Tibial nerve (tissue), 4 donors: ENCODE measurements at regions not wholly inside any gene's neighbourhood (a gene's known extent, or its start where the extent isn't known, plus 50 kb on each side); places are given as distances from the start of the nearest gene placed in this dataset.

Experiments
- DNase-seq, 2 donors: peaks; one replicate each; pipeline ENCODE4 v3.0.0-alpha.2; 2019; ENCODE audit warnings: low spot score in 2 of 2
- H3K27ac ChIP-seq, 4 donors: fragments of 200-600 bp; sonication (generic) in 3 of 4; one replicate each; pipeline ENCODE4 v1.5.1; 2017 to 2019; ENCODE audit warnings: mild to moderate bottlenecking in 1 of 4
- H3K27me3 ChIP-seq, 2 donors: fragments of 200-600 bp; sonication (generic) in 1 of 2; one replicate each; pipeline versions ENCODE4 v1.5.1 to v1.6.0; 2017 to 2019
- H3K36me3 ChIP-seq, 3 donors: fragments of 200-600 bp; sonication (generic); one replicate each; pipeline ENCODE4 v1.5.1; 2018 to 2019
- H3K4me1 ChIP-seq, 4 donors: fragments of 200-600 bp; sonication (generic) in 3 of 4; one replicate each; pipeline ENCODE4 v1.5.1; 2017 to 2019
- H3K4me3 ChIP-seq, 4 donors: fragments of 200-600 bp; sonication (generic) in 3 of 4; one replicate each; pipeline ENCODE4 v1.5.1; 2017 to 2019; ENCODE audit warnings: mild to moderate bottlenecking in 1 of 4, moderate library complexity in 1 of 4
- H3K9me3 ChIP-seq, 4 donors: fragments of 200-600 bp; sonication (generic) in 3 of 4; one replicate each; pipeline ENCODE4 v1.5.1; 2017 to 2019
- EP300 ChIP-seq, 2 donors: sonication (generic); formaldehyde crosslinking; IDR thresholded peaks; one replicate each; pipeline ENCODE4 v1.6.1; 2017; ENCODE audit warnings: antibody characterized with exemption in 2 of 2, mild to moderate bottlenecking in 1 of 2
- POLR2A ChIP-seq, 2 donors: fragments of 450-650 bp; IDR thresholded peaks; one replicate each; pipeline ENCODE4 v1.6.1; 2017; ENCODE audit warnings: antibody characterized with exemption in 2 of 2, mild to moderate bottlenecking in 2 of 2, moderate library complexity in 2 of 2
- WGBS, 2 donors: methylation state at CpG; one replicate each; pipeline ENCODE4 v1.1.5; 2018; 5-methylcytosine and 5-hydroxymethylcytosine counted together
- TF ChIP-seq, protein P1 (sequence below), 5 experiments: fragments of 200-600 bp in 3 of 5; fragments of 450-650 bp in 2 of 5; sonication (generic) in 3 of 5; IDR thresholded peaks; one replicate each; pipeline ENCODE4 v1.5.1; 2016 to 2019; ENCODE audit warnings: antibody characterized with exemption in 5 of 5, mild to moderate bottlenecking in 3 of 5, moderate library complexity in 2 of 5

DNA sequence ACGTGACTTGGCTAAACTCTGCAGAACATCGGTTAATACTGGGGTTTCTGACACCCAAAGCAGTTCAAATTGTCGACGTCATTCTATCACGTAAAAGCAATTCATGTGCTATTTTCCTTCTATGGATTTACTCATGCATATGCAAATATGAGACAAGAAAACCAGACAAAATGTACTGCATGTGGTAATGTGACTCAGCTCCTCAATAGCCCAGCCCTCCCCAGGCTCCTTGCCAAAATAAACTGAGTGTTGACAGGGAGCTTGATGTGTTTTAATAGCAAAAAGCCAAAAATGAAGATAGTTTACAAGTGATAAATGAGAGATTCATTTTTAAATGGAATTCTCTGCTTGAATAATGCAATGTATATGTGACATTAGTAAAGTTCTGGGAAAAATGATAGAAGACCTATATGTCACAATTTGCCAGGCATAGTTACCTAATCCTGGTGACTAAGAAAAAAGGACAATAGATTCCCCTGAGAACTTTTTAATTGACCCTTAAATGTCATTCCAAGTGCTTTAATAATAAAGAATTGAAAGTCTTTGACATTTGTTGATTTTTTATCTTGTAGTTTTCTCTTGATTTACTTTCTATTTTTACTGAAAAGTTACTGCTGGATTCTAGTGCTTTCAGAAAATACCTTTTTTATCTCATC is 1700.6 kb upstream of the TENM3 start:
- no peak for DNase-seq
- Histone ChIP-seq H3K27me3 (no peaks in the 10 kb centered on the region), H3K4me1 (no peaks in the 10 kb centered on the region), H3K9me3 (no peaks in the 10 kb centered on the region), H3K4me3 (no peak overlapping the region), H3K27ac (no peak overlapping the region), H3K36me3 (no peaks in the 10 kb centered on the region)
- 29 to 51% methylated on average over 5 of the region's 5 CpGs for WGBS, 2 donors
- TF ChIP-seq, protein P1, sequence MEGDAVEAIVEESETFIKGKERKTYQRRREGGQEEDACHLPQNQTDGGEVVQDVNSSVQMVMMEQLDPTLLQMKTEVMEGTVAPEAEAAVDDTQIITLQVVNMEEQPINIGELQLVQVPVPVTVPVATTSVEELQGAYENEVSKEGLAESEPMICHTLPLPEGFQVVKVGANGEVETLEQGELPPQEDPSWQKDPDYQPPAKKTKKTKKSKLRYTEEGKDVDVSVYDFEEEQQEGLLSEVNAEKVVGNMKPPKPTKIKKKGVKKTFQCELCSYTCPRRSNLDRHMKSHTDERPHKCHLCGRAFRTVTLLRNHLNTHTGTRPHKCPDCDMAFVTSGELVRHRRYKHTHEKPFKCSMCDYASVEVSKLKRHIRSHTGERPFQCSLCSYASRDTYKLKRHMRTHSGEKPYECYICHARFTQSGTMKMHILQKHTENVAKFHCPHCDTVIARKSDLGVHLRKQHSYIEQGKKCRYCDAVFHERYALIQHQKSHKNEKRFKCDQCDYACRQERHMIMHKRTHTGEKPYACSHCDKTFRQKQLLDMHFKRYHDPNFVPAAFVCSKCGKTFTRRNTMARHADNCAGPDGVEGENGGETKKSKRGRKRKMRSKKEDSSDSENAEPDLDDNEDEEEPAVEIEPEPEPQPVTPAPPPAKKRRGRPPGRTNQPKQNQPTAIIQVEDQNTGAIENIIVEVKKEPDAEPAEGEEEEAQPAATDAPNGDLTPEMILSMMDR (IDR thresholded peaks at IDR 0.05), result no peak
- TF ChIP-seq EP300 (IDR thresholded peaks at IDR 0.05) (no peak), POLR2A (IDR thresholded peaks at IDR 0.05) (no peak)

DNA sequence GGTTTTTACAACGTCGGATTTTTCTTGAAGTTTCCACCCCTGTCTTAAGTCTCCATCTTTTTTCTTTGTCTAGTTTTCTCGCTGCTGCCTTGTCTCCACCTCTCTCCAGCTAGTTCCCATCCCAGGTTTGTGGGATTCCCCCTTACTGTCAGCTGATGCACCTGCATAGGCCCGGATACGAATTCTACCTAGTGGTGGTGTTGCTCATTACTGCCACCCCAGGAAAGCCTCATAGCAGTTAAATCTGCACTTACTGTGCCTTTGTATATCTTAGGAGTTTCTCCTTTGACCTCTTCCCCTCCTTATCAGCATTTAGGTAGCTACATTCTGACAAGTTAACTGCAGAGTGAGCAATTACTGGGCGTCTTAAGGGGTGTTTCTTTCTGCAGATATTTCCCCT is 1693.1 kb upstream of the TENM3 start:
- Histone ChIP-seq H3K36me3 (no peaks in the 10 kb centered on the region), H3K4me3 (no peak overlapping the region), H3K27me3 (no peaks in the 10 kb centered on the region), H3K9me3 (no peaks in the 10 kb centered on the region), H3K27ac (no peak overlapping the region), H3K4me1 (no peaks in the 10 kb centered on the region)
- DNase-seq, result no peak
- TF ChIP-seq POLR2A (IDR thresholded peaks at IDR 0.05), result no peak
- TF ChIP-seq EP300 (IDR thresholded peaks at IDR 0.05), result no peak
- TF ChIP-seq, protein P1 (IDR thresholded peaks at IDR 0.05), result no peak
- 29 to 94% methylated on average over 6 of the region's 6 CpGs for WGBS, 2 donors

DNA sequence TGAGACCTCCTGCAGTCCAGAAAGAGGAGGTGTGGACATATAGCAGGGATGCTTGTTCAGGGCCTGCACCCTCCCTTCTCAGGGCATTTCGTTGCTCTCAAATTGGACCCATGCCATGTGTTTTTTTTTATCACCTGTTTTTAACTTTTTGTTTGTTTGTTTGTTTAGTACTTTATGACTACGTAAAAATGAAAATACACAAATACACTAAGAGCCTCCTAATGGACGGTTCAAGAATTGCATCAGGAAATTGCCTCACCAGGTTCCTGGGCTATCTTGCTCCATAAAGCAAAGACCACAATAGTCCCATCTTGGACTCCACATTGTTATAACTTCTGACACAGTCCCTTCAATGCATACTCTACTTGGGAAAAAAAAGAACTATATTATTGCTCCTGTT is 1685.9 kb upstream of the TENM3 start:
- WGBS, 2 donors, result 81% methylated on average over 3 of the region's 3 CpGs
- TF ChIP-seq EP300 (IDR thresholded peaks at IDR 0.05) (no peak), POLR2A (IDR thresholded peaks at IDR 0.05) (no peak)
- TF ChIP-seq, protein P1 (IDR thresholded peaks at IDR 0.05), result no peak
- no peaks in the 10 kb centered on the region for H3K36me3 ChIP-seq
- DNase-seq, result no peak
- H3K4me1 ChIP-seq, result no peaks in the 10 kb centered on the region
- no peak overlapping the region for H3K4me3 ChIP-seq
- no peak overlapping the region for H3K27ac ChIP-seq
- no peaks in the 10 kb centered on the region for H3K9me3 ChIP-seq
- no peaks in the 10 kb centered on the region for H3K27me3 ChIP-seq

GRCh38 chr4:180557950-180558349 is 1685.3 kb upstream of the TENM3 start:
- WGBS, 2 donors, result 49 to 56% methylated on average over 4 of the region's 4 CpGs
- Histone ChIP-seq H3K4me3 (no peak overlapping the region), H3K27ac (no peak overlapping the region), H3K9me3 (no peaks in the 10 kb centered on the region), H3K4me1 (no peaks in the 10 kb centered on the region), H3K27me3 (no peaks in the 10 kb centered on the region), H3K36me3 (no peaks in the 10 kb centered on the region)
- TF ChIP-seq POLR2A (IDR thresholded peaks at IDR 0.05) (no peak), EP300 (IDR thresholded peaks at IDR 0.05) (no peak)
- TF ChIP-seq, protein P1 (IDR thresholded peaks at IDR 0.05), result no peak
- DNase-seq, result no peak

GRCh38 chr4:180558427-180558826 is 1684.8 kb upstream of the TENM3 start:
- Histone ChIP-seq H3K9me3 (no peaks in the 10 kb centered on the region), H3K4me1 (no peaks in the 10 kb centered on the region), H3K27ac (no peak overlapping the region), H3K4me3 (no peak overlapping the region), H3K36me3 (no peaks in the 10 kb centered on the region), H3K27me3 (no peaks in the 10 kb centered on the region)
- DNase-seq, result no peak
- no peak for TF ChIP-seq EP300 (IDR thresholded peaks at IDR 0.05)
- TF ChIP-seq POLR2A (IDR thresholded peaks at IDR 0.05), result no peak
- TF ChIP-seq, protein P1 (IDR thresholded peaks at IDR 0.05), result no peak
- 60 to 66% methylated on average over 7 of the region's 7 CpGs for WGBS, 2 donors
